Osteocyte (in vitro differentiated cells): ENCODE measurements at regions not wholly inside any gene's neighbourhood (a gene's known extent, or its start where the extent isn't known, plus 50 kb on each side); places are given as distances from the start of the nearest gene placed in this dataset.

Experiments
- DNase-seq: peaks from one replicate; pipeline ENCODE4 v3.0.0; 2021; ENCODE audit warnings: mixed read lengths; ENCODE audit not compliant: unreplicated experiment; ENCODE audit errors: extremely low spot score
- H3K27ac Mint-ChIP-seq: one replicate; pipeline ENCODE4 v1.8.0; 2021; ENCODE audit warnings: mild to moderate bottlenecking, mixed read lengths; ENCODE audit not compliant: unreplicated experiment
- H3K27me3 Mint-ChIP-seq: one replicate; pipeline ENCODE4 v1.8.0; 2021; ENCODE audit warnings: mixed read lengths; ENCODE audit not compliant: unreplicated experiment
- H3K36me3 Mint-ChIP-seq: one replicate; pipeline ENCODE4 v1.8.0; 2021; ENCODE audit warnings: mixed read lengths; ENCODE audit not compliant: unreplicated experiment
- H3K4me1 Mint-ChIP-seq: one replicate; pipeline ENCODE4 v1.8.0; 2021; ENCODE audit warnings: mixed read lengths; ENCODE audit not compliant: unreplicated experiment
- H3K4me3 Mint-ChIP-seq: one replicate; pipeline ENCODE4 v1.8.0; 2021; ENCODE audit warnings: mild to moderate bottlenecking, moderate library complexity, mixed read lengths; ENCODE audit not compliant: unreplicated experiment
- H3K9me3 Mint-ChIP-seq: one replicate; pipeline ENCODE4 v1.8.0; 2021; ENCODE audit warnings: mixed read lengths; ENCODE audit not compliant: unreplicated experiment
- TF ChIP-seq, protein P1 (sequence below): fragments of 200-600 bp; sonication (generic); IDR thresholded peaks from 2 replicates; pipeline ENCODE4 v1.5.0; 2021; ENCODE audit warnings: antibody characterized with exemption, mild to moderate bottlenecking, moderate library complexity

DNA sequence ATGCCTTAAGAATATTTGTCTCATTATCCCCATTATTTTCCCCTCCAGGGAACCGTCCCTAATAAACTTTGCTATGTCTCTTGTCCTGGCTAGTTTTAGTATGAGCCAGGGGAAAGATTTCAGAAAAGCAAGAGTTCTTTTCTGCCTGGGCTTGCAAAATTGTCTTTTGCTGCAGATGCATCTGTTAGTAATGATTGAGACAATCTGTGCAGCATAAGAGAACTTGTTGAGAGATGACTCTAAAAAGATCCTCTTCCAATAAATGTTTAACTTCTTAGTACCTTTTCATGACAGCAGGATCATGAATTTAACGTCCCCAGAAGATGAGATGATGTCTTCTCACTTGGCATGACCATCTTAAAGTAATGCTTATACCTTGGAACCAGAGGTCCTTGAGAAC, 172.5 kb upstream of the CREB1 start:
- Mint-ChIP-seq H3K27me3 (no peaks in the 10 kb centered on the region), H3K27ac (no peak overlapping the region), H3K4me3 (no peak overlapping the region), H3K9me3 (peaks cover 7% of the 10 kb centered on the region), H3K4me1 (no peaks in the 10 kb centered on the region), H3K36me3 (no peaks in the 10 kb centered on the region)
- TF ChIP-seq, protein P1, sequence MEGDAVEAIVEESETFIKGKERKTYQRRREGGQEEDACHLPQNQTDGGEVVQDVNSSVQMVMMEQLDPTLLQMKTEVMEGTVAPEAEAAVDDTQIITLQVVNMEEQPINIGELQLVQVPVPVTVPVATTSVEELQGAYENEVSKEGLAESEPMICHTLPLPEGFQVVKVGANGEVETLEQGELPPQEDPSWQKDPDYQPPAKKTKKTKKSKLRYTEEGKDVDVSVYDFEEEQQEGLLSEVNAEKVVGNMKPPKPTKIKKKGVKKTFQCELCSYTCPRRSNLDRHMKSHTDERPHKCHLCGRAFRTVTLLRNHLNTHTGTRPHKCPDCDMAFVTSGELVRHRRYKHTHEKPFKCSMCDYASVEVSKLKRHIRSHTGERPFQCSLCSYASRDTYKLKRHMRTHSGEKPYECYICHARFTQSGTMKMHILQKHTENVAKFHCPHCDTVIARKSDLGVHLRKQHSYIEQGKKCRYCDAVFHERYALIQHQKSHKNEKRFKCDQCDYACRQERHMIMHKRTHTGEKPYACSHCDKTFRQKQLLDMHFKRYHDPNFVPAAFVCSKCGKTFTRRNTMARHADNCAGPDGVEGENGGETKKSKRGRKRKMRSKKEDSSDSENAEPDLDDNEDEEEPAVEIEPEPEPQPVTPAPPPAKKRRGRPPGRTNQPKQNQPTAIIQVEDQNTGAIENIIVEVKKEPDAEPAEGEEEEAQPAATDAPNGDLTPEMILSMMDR, result no peak
- DNase-seq, result no peak

DNA sequence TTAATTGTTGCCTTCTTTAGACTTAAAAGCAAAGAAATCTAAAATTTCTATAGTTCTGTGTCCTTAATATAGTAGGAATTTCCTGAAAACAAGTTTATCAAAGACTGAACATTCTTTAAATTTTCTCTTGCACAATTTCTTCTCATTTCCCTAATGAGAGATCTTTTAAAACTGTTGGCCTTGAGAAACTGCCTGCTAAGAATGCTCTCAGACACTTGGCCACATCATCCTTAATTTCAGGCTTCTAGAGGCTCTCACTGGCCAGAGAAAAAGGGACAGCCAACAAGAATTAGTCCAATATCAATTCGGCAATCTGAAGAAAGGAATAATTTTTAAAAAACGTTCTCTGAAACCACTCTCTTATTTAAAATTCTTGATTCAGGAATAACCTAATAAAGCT, 167.0 kb upstream of the CREB1 start:
- Mint-ChIP-seq H3K36me3 (no peaks in the 10 kb centered on the region), H3K4me3 (no peak overlapping the region), H3K27me3 (no peaks in the 10 kb centered on the region), H3K27ac (no peak overlapping the region), H3K9me3 (peaks cover 4% of the 10 kb centered on the region), H3K4me1 (no peaks in the 10 kb centered on the region)
- TF ChIP-seq, protein P1, result no peak
- DNase-seq, result no peak

DNA sequence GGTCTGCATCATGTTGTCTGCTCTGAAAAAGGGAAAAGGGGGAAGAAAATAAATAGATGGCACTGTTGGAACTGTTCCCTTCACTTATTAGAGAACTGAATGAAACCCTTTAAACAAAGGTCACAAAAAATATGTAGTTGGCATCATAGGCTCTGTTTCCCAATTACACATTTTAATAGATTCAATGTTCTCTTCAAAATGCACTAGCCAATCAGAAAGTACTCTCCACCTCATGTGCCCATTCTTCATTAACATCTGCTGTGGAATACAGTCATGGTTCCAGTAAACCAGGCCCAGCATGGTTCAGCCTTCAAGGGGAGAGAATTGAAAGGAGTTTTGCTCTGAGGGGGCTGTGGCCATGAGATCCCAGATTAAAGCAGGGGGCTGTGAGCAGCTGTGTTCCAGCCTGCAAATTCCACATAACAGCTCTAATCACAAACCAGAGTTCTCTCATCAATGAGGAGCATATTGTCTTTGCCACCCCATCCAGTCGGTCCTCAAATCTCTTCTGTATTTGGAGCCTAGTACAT, 165.9 kb upstream of the CREB1 start:
- Mint-ChIP-seq H3K4me1 (no peaks in the 10 kb centered on the region), H3K36me3 (no peaks in the 10 kb centered on the region), H3K27ac (no peak overlapping the region), H3K27me3 (no peaks in the 10 kb centered on the region), H3K9me3 (peaks cover 4% of the 10 kb centered on the region), H3K4me3 (no peak overlapping the region)
- TF ChIP-seq, protein P1, result no peak
- DNase-seq, result no peak

DNA sequence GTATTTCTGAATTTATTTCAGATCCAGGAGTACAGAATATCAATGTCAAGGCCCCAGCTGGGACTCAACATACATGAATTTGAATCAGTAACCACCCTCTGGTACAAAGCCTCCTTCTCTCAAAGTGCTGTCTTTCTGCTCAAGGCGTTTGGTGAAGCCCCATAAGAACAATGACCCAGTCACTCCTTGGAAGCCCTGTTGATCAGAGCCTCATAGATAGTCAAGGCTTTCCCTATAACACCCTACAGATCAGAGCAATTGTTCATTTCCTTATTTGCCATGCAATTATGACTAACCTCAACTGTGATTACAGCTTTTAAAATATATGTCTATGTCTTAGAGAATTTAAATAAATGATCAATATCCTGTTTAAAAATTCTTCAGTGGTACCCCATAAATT, 159.1 kb upstream of the CREB1 start:
- Mint-ChIP-seq H3K27me3 (no peaks in the 10 kb centered on the region), H3K36me3 (peaks cover 2% of the 10 kb centered on the region), H3K4me1 (no peaks in the 10 kb centered on the region), H3K9me3 (peaks cover 19% of the 10 kb centered on the region), H3K4me3 (no peak overlapping the region), H3K27ac (no peak overlapping the region)
- no peak for DNase-seq
- TF ChIP-seq, protein P1, result no peak

DNA sequence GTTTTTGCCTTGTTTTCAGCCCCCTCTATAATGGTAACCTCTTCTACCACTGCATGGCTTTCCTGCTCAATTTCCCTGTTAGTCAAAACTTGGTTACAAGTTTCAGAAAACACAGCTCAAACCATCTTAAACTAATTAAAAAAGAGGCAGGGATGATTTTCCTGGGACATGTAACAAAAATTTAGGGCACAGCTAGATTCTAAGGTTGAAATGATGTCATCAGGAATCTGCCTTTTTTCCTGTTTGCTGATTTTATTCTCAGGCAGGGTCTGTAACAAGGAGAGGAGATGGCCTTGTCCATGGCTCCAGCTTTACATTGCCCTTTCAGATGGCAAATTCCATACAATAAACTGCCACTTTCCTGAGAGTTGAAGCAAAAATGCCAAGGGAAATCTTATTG, 157.9 kb upstream of the CREB1 start:
- no peak for DNase-seq
- Mint-ChIP-seq H3K36me3 (peaks cover 2% of the 10 kb centered on the region), H3K27me3 (no peaks in the 10 kb centered on the region), H3K9me3 (peaks cover 20% of the 10 kb centered on the region), H3K27ac (no peak overlapping the region), H3K4me1 (no peaks in the 10 kb centered on the region), H3K4me3 (no peak overlapping the region)
- TF ChIP-seq, protein P1, result no peak
